GM21528 (cell line): ENCODE measurements at regions not wholly inside any gene's neighbourhood (a gene's known extent, or its start where the extent isn't known, plus 50 kb on each side); places are given as distances from the start of the nearest gene placed in this dataset.

ENCODE experiments used
- ATAC-seq: cut with Tn5 transposase; IDR thresholded peaks from one replicate; pipeline ENCODE4 v1.9.1; 2021; ENCODE audit warnings: mild to moderate bottlenecking, moderate library complexity; ENCODE audit not compliant: unreplicated experiment, low FRiP score

DNA sequence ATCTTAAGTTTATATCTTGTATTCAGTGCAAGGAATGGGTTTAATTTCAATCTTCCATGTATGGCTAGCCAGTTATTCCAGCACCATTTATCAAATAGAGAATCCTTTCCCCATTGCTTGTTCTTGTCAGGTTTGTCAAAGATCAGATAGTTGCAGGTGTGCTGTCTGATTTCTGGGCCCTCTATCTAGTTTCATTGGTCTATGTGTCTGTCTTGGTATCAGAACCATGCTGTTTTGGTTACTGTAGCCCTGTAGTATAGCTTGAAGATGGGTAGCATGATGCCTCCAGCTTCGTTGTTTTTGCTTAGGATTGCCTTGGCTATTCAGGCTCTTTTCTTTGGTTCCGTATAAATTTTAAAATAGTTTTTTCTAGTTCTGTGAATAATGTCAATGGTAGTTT is 200.0 kb downstream of the MANEA start:
- ATAC-seq, result no peak

DNA sequence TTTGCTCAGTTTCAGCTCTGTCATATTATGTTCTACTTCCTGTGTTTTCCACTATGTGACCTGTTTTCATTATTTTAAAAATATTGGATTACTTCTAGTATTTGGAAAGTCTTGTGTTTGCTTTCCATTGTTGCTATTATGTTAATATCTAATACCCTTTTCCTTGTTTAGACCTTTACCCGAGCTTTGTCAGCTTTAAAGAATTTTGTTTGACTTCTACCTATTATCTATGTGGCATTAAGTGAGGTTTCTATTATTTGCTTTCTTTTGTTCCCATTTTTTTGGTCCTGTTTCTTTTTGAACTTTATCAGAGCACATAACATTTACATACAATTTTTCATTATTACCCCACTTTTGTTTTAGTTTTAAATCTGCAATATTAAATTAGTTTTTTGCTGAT is 202.7 kb downstream of the MANEA start:
- no peak for ATAC-seq

DNA sequence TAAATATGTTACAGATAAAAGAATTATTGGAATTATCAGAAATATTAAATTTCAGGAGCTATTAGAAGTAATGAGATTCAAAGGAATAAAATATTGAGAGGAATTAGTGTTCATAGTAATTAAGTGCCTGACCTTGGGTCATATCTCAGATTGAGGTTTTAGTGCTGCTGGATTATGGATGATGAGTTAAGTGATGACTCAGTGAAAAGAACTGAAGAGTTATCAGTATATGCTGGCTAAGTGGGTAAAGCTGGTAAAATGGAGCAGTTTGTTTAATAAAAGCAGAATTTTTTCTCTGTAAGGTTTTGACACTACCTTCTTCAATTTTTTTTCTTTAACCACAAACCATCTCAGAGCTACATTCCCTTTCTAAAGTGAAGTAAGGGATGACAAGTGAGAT is 206.7 kb downstream of the MANEA start:
- ATAC-seq, result no peak

DNA sequence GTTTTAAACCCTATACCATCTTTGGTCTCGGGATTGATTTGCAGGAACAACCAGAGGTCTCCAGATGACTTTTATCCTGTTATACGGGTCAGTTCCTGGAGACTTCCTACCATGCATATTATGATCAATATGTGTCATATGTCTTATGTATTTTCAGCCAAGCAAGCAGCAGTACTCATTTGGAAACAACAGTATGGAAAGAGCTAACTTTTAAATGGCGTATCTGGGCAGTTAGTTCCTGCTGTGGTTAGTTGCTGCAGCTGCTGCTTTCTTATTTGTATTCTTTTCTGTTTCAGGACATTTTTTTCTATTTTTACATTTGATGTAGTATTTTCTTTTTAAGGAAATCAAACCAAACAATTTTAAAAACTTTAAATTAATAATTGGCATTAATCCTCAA is 207.5 kb downstream of the MANEA start:
- ATAC-seq, result peak; percentile 63

DNA sequence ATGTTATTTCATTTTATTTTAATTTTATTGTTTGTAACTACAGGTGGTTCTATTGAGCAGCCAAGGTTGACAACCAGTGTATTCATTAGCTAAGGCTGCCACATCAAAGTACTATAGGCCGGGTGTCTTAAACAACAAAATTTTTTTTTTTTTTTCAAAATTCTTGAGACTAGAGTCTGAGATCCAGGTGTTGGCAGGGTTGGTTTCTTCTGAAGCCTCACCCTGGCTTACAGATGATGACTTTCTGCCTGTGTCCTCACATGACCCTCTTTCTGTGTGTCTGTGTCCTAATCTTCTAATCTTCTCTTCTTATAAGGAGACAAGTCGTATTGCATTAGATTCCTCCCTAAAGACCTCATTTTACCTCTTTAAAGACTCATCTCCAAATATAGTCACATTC is 208.4 kb downstream of the MANEA start:
- no peak for ATAC-seq

DNA sequence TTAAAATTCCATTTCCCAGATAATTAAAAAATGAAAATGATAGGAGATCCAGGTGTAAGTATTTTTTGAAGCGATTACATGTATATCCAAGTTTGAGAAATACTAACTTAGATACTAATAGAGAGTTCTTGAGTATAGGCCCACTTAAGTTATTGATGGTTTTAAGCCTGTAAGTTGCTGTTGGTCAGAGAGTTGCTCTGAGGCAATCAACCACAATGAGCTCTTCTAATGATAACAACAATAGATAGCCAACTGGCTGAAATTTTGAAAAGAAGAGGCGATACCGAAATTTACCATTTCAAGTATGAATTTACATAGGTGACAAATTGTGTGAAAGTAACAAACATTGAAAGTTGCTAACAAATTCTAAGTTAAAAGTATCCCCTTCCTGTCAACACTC is 209.5 kb downstream of the MANEA start:
- no peak for ATAC-seq

DNA sequence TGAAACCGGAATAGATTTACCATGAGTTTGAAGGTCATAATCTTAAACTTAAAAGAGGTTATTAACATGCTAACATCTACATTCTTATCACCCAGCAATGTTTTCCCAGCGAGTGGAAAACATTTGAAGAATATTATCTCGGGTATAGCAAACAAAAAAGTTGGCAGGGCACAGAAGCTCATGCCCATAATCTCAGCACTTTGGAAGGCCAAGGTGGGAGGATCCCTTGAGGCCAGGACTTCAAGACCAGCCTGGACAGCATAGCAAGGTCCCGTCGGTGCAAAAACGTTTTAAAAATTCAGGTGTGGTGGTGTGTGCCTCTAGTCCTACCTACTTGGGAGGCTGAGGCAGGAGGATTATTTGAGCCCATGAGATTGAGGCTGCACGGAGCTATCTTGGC is 213.5 kb downstream of the MANEA start:
- no peak for ATAC-seq

DNA sequence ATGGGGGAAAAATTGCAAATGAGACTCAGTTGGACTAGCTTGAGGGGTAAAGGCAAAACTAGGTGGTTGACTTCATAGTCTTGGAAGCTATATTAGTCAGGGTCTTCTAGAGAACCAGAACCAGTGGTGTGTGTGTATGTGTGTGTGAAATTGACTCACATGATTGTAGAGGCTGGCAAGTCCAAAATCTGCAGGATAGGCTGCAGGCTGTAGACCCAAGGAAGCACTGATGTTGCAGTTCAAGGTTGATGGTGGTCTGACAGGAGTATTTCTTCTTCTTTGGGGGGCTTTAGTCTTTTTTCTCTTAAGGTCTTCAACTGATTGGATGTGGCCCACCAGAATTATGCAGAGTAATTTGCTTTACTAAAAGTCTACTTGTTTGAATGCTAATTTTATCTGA is 217.4 kb downstream of the MANEA start:
- ATAC-seq, result no peak

DNA sequence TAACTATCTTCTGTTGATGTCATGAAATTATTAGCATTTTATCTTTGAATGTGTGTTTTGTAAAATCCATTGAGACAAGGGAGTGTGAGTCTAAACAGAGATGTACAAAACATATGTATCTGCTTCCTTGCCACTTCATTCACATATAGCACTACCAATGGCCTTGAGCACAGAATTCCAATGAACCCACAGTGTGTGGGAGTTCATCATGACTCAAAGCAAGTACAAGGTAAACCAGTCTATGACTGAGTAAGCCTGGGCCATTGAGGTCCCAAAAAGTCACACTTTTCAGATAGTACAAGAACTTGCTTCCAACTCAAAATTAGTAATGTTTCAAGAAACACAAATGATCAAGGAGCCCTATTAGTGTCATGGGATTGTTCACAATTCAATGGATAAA is 218.6 kb downstream of the MANEA start:
- no peak for ATAC-seq

DNA sequence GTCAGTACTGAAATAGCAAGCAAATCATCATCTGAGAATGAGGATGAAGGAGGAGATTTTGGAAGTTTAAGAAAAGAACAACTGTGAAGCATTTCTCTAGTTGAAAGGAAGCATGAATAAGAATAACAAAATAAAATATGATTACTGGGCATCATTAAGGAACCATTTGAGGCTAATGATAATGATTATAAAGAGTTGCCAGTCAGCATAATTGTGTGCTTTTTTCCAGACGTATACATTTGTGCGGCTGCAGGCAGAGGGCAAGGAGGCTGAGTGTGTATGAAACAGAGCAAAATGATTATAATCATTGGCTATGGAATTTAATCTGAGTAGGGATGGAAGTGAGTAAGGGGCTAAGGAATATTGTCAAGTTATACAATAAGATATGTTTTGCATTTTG is 218.7 kb upstream of the FUT9 start:
- ATAC-seq, result no peak

DNA sequence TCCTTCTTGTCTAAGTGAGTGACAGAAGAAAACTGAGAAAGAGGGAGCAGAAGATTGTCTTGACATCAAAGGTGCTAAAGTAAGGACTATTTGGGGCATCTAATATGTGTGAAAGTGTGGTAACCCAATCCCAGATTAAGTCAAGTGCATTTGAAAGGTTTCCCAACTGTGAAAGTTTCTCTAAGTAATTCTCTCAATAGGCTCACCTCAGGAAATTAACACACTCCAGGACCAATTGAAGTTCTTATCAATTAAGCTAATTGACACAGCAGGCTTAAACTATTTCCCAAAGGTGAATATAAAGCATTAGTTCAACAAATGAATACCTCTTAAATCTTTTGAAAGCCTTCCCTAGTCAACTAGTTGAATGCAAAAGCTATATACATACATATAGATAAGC is 212.8 kb upstream of the FUT9 start:
- no peak for ATAC-seq

DNA sequence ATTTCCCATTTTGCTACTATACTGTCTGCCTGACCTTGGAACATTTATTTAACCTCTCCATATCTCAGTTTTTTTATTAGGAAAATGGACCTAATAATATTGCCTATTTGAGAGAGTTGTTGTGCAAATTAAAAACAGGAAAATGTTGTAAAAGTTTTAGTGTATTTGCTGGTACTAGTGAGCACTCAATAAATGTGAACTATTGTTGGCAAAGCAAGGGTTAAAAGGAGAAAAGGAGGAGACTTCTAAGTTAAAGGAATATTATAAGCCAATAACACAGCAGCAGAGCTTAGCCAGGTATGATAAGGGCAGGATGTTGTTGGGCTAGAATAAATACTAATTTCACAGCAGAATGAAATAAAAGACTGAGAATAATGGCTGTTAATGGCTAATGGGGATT is 211.9 kb upstream of the FUT9 start:
- no peak for ATAC-seq

DNA sequence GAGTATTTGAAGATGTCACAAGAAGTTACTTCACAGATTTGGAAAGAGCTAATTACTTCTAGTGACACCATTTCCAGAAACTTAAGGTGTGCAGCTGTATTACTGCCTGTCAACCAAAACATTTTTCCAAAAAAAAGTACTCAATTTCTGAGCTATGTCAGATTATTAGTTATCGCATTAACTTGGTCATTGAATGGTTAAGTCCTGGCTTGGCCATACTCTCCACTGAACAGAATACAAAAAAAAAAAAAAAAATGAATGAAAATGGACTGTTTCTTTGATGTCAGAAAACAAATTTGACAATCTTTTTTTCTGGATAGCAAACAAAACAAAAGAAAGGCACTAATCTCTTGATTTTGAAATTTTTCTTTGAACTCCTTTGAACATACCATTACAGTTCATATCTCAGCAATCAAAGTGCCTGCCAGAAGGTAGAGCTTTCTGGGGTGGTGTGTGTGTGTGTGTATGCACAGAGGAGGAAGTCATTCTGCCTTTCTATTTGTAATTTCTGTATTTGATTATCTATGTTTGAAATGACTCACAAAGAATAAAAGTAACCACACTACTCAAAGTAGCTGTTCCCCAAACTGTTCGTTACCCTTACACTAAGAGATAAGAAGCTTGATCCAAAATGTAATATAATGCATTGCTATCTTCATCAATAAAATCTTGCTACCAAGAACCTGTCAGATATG is 210.8 kb upstream of the FUT9 start:
- ATAC-seq, result peak; percentile 55

DNA sequence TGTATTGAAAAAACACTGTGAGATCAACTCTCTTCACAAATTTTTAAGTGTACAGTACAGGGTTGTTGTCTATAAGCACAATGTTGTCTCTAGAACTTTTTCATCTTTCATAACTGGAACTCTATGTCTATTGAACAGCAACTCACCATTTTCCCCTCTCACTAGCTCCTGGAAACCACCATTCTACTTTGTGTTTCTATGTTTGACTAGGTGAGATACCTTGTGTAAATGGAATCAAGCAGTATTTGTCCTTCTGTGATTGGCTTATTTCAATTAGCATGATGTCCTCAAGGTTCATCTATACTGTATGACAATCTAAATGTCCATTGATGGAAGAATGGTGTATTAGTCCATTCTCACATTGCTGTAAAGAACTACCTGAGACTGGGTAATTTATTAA is 210.1 kb upstream of the FUT9 start:
- ATAC-seq, result no peak

DNA sequence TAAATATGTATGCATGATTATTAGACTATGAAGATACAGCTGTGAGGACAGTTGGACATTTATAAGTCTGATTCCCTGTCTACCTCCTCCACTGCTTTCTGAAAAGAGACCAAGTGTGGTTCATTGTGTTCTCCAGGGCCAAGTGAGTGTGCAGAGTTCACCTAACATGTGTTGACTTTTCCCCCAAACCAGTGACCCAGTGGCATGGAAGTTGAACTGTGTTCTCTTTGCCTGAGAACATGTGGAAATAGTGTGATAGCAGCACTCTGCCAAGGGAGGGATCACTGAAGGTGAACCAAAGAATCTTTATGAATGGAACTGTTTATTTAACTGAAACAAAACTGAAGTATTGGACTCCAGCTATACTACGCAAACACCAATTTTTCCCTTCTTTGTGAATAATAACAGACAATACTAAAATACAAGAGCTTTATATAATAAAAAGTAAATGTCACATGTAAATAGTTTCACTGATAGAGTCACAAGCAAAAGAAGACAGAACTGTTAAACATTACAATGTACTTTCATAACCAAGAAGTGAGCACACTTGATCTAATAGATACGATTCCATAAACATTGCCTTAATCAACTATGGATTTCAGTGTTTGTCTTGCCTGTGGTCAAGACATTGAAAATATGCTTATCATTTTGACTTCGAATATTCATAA is 200.3 kb upstream of the FUT9 start:
- no peak for ATAC-seq

DNA sequence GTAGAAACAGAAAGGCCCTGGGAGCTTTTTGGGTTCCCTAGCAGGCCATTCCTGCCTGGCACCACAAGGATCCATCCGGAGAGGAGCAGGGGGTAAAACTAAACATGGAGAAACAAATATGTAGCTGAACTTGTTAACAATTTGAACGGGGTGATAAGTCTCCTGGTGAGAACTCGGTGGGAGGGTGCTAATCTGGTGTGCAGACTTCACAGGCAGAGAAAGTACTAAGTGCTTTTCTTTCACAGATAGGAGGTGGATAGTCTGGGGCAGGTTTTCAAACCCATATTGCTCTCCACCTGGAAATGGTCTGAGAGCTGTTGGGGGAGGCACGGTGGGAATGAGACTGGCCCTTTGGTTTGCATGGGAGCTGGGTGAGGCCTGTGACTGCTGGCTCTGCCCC is 196.3 kb upstream of the FUT9 start:
- no peak for ATAC-seq

DNA sequence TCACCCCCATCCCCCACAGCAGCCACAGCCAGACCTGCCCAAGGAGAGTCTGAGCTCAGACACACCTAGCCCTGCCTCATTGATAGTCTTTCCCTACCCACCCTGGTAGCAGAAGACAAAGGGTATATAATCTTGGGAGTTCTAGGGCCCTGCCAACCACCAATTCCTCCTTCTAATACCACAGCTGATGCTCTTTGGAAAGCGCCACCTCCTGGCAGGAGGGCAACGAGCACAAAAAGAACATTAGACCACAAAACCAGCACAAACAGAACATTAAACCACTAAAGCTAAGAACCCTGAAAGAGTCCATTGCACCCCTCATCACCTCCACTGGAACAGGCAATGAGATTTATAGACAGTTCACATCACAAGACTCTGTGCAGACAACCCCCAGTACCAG is 195.8 kb upstream of the FUT9 start:
- ATAC-seq, result no peak

DNA sequence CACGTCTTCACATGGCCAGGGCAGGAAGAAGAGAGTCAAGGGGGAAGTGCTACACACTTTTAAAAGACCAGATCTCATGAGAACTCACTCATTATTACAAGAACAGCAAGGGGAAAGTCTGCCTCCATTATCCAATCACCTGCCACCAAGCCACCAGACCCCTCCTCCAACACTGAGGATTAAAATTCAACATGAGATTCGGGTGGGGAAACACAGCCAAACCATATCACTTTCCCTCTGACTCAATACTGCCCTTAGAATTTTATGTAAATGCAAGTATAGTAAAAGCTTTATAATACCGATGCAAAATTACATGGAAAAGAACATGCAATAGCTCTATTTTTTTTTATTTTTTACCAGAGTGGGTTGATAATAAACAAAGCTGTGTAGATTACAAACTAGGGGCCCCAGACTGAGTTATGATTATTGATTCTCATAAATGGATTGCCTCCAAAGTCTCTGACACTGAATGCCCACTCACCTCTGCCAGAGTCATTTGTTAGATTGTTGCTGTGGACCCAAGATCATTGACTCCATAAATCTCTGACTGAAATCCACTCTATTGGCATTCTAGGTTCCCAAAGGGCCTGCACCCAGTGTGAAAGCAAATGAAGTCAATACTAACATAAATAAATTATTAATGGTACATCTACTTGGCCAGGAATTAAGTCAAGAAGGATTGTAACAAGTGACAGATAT is 184.8 kb upstream of the FUT9 start:
- ATAC-seq, result no peak

DNA sequence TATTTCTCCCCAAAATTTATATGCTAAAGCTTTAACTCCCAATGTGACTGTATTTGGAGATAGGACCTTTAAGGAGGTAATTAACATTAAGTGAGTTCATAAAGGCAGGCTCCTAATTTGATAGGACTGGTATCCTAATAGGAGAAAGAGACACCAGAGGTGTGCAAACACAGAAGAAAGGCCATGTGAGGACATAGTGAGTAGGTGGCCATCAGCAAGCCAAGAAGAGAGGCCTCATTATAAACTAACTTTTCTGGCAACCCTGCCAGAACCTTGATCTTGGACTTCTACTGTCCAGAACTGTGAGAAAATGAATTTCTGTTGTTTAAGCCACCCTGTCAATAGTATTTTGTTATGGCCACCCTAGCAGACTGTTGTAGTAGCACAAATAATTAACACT is 177.9 kb upstream of the FUT9 start:
- ATAC-seq, result no peak

DNA sequence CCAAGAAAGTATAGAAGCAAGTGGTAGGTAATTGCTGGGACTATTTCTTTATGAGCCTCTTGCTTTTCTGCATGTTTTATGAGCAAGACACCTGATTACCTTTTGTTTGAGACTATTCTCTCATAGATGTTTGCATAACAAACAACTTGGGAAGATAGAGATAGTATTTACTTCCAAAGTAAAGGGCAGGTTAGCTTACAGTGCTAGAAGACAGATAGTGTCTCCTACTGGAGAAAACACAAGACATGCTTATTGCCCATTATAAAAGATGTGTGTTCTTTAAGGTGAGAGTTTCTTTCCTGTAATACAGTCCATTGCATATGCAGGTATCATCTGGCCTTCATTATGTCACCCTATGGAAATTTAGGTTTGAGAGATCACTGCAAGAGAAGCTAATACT is 174.2 kb upstream of the FUT9 start:
- ATAC-seq, result no peak

DNA sequence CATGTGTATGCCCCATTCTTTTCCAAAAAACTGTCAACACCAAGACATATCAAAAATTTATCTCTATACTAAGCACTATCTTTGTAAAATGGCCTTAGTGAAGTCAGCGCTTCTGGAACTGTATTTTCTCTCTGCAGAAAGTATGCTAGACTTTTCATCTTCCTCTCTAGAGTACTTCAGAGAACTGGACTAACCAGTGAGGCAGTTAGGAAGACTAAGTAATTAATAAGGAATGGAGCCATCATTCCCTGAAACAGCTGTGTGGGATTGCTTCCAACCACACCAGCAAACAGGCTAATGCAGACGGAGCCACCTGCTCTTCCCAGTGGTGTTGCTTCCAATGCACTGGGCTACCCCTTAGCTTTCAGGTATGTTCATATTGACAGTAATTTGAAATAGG is 169.1 kb upstream of the FUT9 start:
- no peak for ATAC-seq

DNA sequence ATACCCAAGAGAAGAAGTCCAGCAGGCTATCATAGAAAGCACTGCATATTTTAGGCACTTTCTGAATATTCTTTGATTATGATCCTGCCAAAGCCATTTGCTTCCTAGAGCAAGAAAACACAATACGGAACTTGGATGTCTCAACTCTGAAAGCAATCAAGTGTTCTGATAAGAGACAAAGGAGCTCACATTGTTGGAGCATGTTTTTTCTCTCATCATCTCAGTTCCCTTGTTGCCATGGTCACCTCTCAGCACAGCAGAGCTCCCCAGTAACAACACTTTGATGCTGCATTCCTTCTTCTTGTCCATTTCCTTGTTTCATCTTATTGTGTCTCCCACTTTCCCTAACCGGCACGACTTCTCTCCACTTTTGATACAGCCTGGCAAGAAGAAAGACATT is 168.7 kb upstream of the FUT9 start:
- ATAC-seq, result no peak
